GM18861 (cell line): ENCODE measurements at regions not wholly inside any gene's neighbourhood (a gene's known extent, or its start where the extent isn't known, plus 50 kb on each side); places are given as distances from the start of the nearest gene placed in this dataset.

Source experiments
- ATAC-seq: cut with Tn5 transposase; IDR thresholded peaks from one replicate; pipeline ENCODE4 v1.9.1; 2021; ENCODE audit not compliant: unreplicated experiment

DNA sequence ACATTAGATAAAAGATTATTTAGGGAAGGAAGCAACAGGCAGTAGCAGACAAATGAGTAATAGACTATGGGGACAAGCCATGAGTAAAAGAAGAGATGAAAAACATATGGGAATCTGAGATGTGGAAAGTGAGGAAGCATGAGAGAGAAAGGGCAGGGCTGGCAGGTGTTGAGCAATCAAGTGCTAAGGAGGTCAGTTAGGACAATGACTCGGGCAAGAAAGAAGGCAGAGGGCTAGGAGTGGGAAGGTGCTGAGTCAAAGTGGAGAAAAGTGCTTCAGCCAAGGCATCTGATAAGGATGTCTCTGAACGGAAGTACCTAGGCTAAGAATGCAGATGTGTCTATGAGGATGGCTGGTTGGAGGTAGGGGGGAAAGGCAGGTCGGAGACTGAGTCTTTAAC, 291.9 kb upstream of the HTR2A start:
- ATAC-seq = no peak

GRCh38 chr13:47186471-47186870, 289.6 kb upstream of the HTR2A start:
- ATAC-seq = no peak

DNA sequence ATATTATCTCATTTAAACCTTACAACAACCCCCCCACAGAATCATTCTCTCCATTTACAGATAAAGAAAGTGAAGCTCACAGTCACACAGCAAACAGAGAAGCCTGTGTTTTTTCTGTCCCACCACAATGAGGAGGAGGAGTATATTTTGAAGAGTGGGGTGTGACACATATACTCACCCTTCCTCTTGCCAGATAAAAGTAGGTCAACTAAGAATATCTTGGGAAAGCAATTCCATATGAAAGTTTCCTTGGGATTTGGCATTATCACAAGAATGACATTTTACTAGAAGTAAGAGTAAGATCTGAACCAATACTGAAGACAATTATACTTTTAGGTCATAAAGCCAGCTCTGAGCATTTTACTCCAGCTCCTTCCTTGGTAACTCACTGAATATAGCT, 287.5 kb upstream of the HTR2A start:
- no peak for ATAC-seq

DNA sequence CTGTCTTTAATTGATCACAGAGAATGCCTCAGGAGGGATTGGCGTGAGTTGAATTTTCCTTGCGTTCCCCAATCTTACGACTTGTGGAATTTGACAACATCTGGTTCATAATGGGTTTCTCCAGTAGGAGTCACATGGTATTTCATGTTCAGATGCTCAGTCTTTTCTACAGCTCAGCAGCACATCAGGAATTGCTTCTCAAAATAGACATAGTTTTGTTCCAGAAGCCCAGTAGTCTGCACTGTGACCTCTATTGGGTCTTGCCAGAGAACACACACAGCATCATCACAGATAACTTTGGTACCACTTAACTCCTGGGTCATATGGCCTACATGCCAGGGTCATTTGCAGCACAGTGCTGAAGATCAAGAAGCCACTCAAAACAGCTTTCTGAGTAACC, 282.5 kb upstream of the HTR2A start:
- no peak for ATAC-seq

DNA sequence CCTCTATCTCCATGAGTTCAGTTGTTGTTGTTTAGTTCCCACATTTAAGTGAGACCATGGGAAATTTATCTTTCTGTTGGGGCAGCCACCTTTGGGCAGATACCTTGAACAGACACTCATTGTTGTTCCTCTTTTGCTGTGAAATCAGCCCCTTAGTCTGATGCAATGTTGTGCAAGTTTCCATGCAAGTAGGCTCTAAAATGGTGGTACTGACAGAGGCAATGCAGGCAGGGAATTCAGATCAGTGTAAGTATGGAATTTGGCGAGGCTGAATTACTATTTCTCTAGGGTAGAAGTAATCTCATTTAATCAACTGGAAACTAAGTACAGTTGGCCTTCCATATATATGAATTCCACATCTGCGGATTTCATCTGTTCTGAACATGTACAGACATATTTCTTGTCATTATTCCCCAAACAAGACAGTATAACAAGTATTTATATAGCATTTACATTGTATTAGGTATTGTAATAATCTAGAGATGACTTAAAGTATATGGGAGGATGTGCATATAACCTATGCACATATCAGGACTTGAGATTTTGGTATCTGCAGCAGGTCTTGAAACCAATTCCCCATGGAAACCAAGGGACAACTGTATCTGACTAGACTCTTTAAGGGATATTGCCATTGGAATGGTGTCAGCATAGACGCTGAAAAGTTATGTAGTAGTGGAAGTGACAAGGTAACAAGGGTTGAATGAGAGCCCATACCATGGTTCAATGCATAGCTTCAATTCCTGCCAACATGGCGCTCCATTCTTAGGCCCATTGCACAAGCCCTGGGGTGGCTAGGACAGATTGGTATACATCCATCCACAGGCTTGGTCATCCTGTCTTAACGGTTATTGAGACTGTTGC, 281.5 kb upstream of the HTR2A start:
- ATAC-seq = no peak

DNA sequence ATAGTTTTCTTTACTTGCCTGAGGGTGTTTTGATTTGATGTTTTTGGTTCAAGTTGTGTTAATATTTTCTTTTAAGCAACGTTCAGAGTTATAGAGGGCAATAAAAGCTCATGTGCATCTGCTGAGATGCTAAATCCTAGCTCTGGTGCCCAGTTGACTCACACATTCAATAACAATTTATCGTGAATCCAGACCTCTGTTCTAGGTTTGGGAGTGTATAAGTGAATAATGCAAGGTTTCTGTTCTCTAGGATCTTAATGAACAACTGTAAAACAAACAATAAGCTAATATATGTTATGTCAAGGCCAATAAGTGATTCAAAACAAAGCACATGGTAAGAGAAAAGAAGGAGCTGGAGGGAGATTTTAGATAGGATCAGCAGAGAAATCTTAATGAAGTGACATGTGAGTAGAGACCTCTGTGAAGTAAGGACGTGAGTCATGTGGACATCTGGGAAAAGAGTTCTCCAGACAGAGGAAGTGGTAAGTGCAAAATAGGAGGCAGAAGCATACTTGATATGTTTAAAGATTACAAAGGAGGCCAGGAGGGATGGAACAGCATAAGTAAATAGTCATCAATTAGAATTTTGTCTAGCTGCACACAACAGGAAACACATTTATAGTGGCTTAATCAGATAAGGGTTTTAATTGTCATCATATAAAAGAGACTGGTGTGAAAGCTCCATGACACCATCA, 278.5 kb upstream of the HTR2A start:
- ATAC-seq = no peak

DNA sequence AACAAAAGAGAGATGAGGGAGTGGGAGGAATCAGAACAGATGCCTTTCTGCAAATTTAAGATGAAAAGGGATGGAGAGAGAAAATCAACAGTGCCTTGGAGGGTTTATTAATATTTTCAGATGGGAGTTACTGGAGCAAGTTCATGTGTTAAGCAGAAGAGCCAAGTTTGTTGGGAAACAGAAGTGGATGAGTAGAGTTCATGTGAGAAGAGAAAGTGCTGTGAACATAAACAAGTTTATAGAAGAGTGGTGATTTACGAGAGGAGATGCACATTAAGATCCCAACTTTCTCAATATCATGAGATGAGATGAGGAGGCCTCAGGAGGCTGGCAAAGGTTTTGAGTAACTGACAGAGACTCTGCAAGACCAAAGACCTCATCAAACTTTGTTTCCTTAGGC, 274.1 kb upstream of the HTR2A start:
- no peak for ATAC-seq

DNA sequence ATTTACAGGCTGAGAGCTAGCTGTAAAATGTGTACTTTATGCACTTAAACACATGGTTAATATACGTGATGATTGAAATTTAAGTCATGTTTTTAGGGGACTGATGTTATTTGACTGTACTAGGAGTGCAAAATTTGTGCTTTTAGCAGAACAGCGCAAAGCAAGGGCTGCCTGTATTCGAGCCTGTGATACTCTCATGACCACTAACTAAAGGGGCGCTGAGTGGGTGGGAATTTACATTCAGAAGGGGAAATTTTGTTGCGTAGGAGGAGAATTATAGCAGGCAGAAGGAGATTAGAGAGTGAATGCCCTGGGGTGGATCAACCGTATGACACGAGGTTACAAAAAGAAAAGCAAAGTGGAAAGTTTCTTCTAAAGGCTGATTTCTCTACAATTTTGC, 271.8 kb upstream of the HTR2A start:
- ATAC-seq = no peak

DNA sequence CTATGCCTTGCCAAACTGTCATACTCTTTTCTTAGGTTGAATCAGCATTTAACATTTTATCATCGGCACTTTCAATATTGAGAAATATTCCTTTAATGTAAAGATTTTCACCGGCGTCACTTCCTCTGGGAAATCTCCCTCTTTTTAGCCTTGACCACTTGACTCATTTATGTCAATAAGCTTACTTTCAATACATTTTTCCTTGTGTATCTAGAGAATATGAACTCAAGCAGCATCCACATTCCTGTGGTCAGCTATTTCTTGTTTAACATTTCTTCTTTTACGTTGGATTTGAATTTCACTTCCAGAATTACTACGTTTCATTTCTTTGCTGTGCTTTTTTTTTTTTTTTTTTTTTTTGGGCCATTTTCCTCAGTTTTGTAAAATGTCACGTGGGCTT, 271.2 kb upstream of the HTR2A start:
- no peak for ATAC-seq

- ATAC-seq = no peak
Observed at GRCh38 chr13:47166336-47166735, 269.5 kb upstream of the HTR2A start.

GRCh38 chr13:47159853-47160550, 263.1 kb upstream of the HTR2A start:
- no peak for ATAC-seq

GRCh38 chr13:47158593-47158992, 261.7 kb upstream of the HTR2A start:
- ATAC-seq = no peak

- ATAC-seq = no peak
Observed at GRCh38 chr13:47148543-47148942, 251.7 kb upstream of the HTR2A start.

- ATAC-seq = no peak
Observed at GRCh38 chr13:47147812-47148119, 250.9 kb upstream of the HTR2A start.

GRCh38 chr13:47146991-47147811, 250.3 kb upstream of the HTR2A start:
- peak; percentile 98 for ATAC-seq

GRCh38 chr13:47146136-47146535, 249.3 kb upstream of the HTR2A start:
- no peak for ATAC-seq

DNA sequence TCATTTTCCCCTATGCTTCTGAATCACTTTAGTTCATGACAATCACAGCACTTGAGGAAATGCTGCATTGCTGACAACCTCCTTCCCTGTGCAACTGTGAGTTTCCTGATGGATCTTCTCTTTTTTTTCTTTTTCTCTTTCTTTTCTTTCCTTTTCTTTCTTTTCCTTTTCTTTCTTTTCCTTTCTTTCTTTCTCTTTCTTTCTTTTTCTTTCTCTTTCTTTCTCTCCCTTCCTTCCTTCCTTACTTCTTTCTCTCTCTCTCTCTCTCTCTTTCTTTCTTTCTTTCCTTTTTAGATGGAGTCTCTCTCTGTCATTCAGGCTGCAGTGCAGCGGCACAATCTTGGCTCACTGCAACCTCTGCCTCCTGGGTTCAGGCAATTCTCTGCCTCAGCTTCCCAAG, 247.9 kb upstream of the HTR2A start:
- no peak for ATAC-seq

DNA sequence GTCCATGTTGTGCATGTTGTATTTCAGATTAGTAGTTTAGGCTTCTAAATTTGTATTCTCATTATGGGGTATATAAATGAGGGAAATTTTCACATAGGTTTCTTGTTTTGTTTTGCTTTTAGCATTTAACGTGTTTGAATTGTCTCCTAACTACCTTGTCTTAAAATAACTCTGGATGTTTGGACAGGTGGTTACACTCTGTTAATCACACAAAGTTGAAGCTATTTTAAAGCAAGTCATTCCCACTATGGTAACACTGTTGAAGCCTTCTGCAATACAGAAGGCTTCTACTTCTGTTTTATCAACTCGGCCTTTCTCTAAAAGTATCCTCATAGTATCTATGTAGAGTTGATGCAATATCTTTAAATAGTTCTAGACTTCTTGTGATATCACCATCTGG, 245.3 kb upstream of the HTR2A start:
- ATAC-seq = no peak

- no peak for ATAC-seq
Observed at GRCh38 chr13:47139519-47139918, 242.7 kb upstream of the HTR2A start.

DNA sequence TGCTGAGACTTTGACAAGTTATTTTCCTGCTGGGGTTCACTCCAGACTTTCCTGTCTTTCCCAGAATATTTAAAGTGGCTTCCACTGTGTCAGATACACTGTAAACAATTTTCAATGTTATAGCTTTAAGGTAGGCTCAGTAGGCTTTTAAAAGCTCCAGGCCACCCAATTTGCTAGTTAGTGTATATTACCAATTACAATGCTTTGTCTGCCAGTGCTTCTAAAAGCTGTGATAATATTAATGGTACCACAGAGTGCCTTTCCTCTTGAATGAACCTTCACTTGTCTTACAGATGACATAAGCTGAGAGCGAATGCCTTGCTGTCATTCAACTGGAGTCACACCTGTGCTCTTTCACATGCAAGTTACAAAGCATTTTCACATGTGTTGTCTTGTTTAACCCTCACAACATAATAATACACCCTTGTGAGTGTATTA, 239.7 kb upstream of the HTR2A start:
- no peak for ATAC-seq

DNA sequence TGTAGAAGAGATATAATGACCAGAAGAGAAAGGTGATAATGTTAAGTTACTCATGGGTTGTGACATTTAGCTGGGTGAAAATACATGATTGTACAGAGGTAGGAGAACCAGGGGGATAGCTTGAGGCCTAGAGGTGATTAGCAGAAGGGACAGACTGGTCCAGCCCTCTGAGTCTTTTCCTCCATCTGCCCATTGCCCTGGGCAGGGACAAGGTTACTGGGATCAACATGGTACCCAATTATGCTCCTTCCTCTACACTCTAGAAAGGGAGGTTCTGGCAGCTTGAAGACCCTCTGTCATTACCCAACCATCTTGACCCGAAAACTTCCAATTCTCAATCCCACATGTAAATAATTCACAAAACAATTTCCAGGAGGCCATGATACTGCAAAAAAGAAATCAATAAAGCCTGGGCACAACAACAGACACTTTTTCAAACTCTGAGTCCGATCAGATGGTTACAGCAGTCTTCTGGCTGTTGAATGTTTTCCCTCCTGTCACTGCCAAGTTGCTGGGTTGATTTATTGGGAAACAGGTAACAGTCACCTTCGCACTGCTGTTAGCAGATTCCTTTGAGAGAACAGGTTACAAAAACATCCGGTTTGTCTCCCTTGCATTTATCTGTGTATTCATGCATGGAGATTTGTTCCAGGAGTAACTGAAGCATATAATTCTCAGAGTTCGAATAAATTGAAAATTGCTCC, 239.1 kb upstream of the HTR2A start:
- ATAC-seq = no peak
